H1 (cell line): ENCODE measurements at regions not wholly inside any gene's neighbourhood (a gene's known extent, or its start where the extent isn't known, plus 50 kb on each side); places are given as distances from the start of the nearest gene placed in this dataset.

Experiments
- CTCF ChIA-PET: fragments of 300-600 bp; sonication (Branson Sonifier 250); formaldehyde crosslinking; loops from one replicate; lab custom pipeline; 2021; ENCODE audit not compliant: partially characterized antibody; lab: Charles Lee
- POLR2A ChIA-PET: fragments of 300-600 bp; sonication (Branson Sonifier 250); formaldehyde crosslinking; loops from one replicate; lab custom pipeline; 2021; ENCODE audit warnings: inconsistent platforms; ENCODE audit not compliant: partially characterized antibody; lab: Charles Lee
- DNase-seq, 2 experiments: peaks; one replicate each; pipeline versions ENCODE4 v3.0.0 to v3.0.0-alpha.2; 2010 to 2022; ENCODE audit warnings: low spot score in 2 of 2, low read depth in 1 of 2, mixed read lengths in 1 of 2
- FAIRE-seq: peaks from 2 replicates; lab custom pipeline; 2011; peaks lifted over from hg19 to GRCh38; lab: Jason Lieb, UNC
- H2AFZ ChIP-seq: 2 replicates; pipeline ENCODE4 v1.8.1; 2012; ENCODE audit warnings: low read length, inconsistent platforms
- H2AK5ac ChIP-seq: 2 replicates; pipeline ENCODE4 v1.6.1; 2013; ENCODE audit warnings: low read depth, low read length
- H2BK120ac ChIP-seq: replicated peaks from 2 replicates; pipeline ENCODE3; 2013; ENCODE audit warnings: low read depth, low read length, inconsistent platforms
- H2BK12ac ChIP-seq: 2 replicates; pipeline ENCODE4 v1.6.1; 2013; ENCODE audit warnings: low read depth, low read length
- H2BK15ac ChIP-seq: 2 replicates; pipeline ENCODE4 v1.6.1; 2013; ENCODE audit warnings: low read length
- H2BK20ac ChIP-seq: 2 replicates; pipeline ENCODE4 v1.6.1; 2013; ENCODE audit warnings: low read length
- H2BK5ac ChIP-seq: 2 replicates; pipeline ENCODE4 v1.6.1; 2013; ENCODE audit warnings: low read depth, low read length
- H3K14ac ChIP-seq: 2 replicates; pipeline ENCODE4 v1.6.1; 2013; ENCODE audit warnings: inconsistent platforms; ENCODE audit not compliant: insufficient read length
- H3K18ac ChIP-seq: 2 replicates; pipeline ENCODE4 v1.6.1; 2013; ENCODE audit warnings: low read length; ENCODE audit errors: extremely low read depth
- H3K23ac ChIP-seq: 2 replicates; pipeline ENCODE4 v1.6.1; 2013; ENCODE audit warnings: inconsistent platforms; ENCODE audit not compliant: insufficient read length
- H3K23me2 ChIP-seq: 2 replicates; pipeline ENCODE4 v1.6.1; 2013; ENCODE audit warnings: low read depth, low read length
- H3K27ac ChIP-seq: 2 replicates; pipeline ENCODE4 v1.6.1; 2011; ENCODE audit warnings: low read depth, low read length, inconsistent platforms
- H3K27me3 ChIP-seq, 4 experiments: replicated peaks in 1 of 4; 1 replicate in 1 of 4; 2 replicates in 3 of 4; pipeline versions ENCODE4 v1.6.1 to v1.8.1; 2011 to 2013; ENCODE audit warnings: low read length in 3 of 4, mild to moderate bottlenecking in 3 of 4, inconsistent platforms in 2 of 4, mixed read lengths in 2 of 4, moderate library complexity in 1 of 4; ENCODE audit not compliant: control insufficient read depth in 3 of 4, insufficient read depth in 3 of 4; ENCODE audit errors: extremely low read depth in 1 of 4
- H3K36me3 ChIP-seq, 4 experiments: 2 replicates each; pipeline versions ENCODE4 v1.6.1 to v1.8.1; 2011 to 2013; ENCODE audit warnings: mild to moderate bottlenecking in 4 of 4, low read length in 3 of 4, moderate library complexity in 2 of 4, control low read depth in 1 of 4, inconsistent platforms in 1 of 4; ENCODE audit not compliant: insufficient read depth in 4 of 4, control insufficient read depth in 2 of 4
- H3K4ac ChIP-seq: replicated peaks from 2 replicates; pipeline ENCODE3; 2013; ENCODE audit warnings: low read length, low read depth, mixed read lengths, inconsistent platforms; ENCODE audit not compliant: insufficient read length
- H3K4me1 ChIP-seq, 4 experiments: replicated peaks in 1 of 4; 1 replicate in 1 of 4; 2 replicates in 3 of 4; pipeline versions ENCODE4 v1.6.1 to v1.8.1; 2011 to 2013; ENCODE audit warnings: low read length in 3 of 4, inconsistent platforms in 2 of 4, mixed read lengths in 1 of 4; ENCODE audit not compliant: insufficient read depth in 4 of 4, control insufficient read depth in 3 of 4
- H3K4me2 ChIP-seq, 2 experiments: 2 replicates each; pipeline versions ENCODE4 v1.6.1 to v1.8.1; 2011 to 2013; ENCODE audit warnings: low read depth in 2 of 2, low read length in 2 of 2, control low read depth in 1 of 2, inconsistent platforms in 1 of 2, mild to moderate bottlenecking in 1 of 2; ENCODE audit not compliant: insufficient read depth in 1 of 2
- H3K4me3 ChIP-seq, 4 experiments: fragments of 200-600, 300-600 bp in 1 of 4; sonication (generic), shearing (Covaris generic), sonication (Bioruptor Twin) in 1 of 4; 2 replicates each; pipeline versions ENCODE4 v1.5.1 to v1.8.1; 2011 to 2016; ENCODE audit warnings: low read length in 4 of 4, low read depth in 3 of 4, control low read depth in 2 of 4, inconsistent platforms in 2 of 4, mild to moderate bottlenecking in 2 of 4, mixed read lengths in 1 of 4, moderate library complexity in 1 of 4; ENCODE audit not compliant: insufficient read depth in 2 of 4; ENCODE audit errors: extremely low read depth in 1 of 4
- H3K56ac ChIP-seq: replicated peaks from 2 replicates; pipeline ENCODE3; 2013; ENCODE audit warnings: low read depth, mild to moderate bottlenecking, mixed read lengths, low read length, inconsistent platforms; ENCODE audit not compliant: insufficient read length
- H3K79me1 ChIP-seq: 2 replicates; pipeline ENCODE4 v1.6.1; 2013; ENCODE audit warnings: low read depth, low read length, control low read depth
- H3K79me2 ChIP-seq, 2 experiments: 2 replicates each; pipeline versions ENCODE4 v1.6.1 to v1.8.1; 2012 to 2013; ENCODE audit warnings: low read length in 2 of 2, mild to moderate bottlenecking in 2 of 2, inconsistent platforms in 1 of 2; ENCODE audit not compliant: insufficient read depth in 2 of 2, control insufficient read depth in 1 of 2
- H3K9ac ChIP-seq, 4 experiments: replicated peaks in 1 of 4; 1 replicate in 1 of 4; 2 replicates in 3 of 4; pipeline versions ENCODE4 v1.6.1 to v1.8.1; 2011 to 2013; ENCODE audit warnings: low read depth in 3 of 4, low read length in 3 of 4, control low read depth in 2 of 4, mild to moderate bottlenecking in 2 of 4, moderate library complexity in 2 of 4, inconsistent platforms in 1 of 4; ENCODE audit errors: extremely low read depth in 1 of 4
- H3K9me3 ChIP-seq, 2 experiments: 2 replicates each; pipeline versions ENCODE4 v1.6.1 to v1.8.1; 2012 to 2013; ENCODE audit warnings: mild to moderate bottlenecking in 2 of 2, moderate library complexity in 2 of 2, control low read depth in 1 of 2, inconsistent platforms in 1 of 2, low read depth in 1 of 2, low read length in 1 of 2, mixed read lengths in 1 of 2; ENCODE audit not compliant: insufficient read depth in 2 of 2
- H4K20me1 ChIP-seq, 2 experiments: replicated peaks in 1 of 2; 2 replicates each; pipeline versions ENCODE3 to v1.8.1; 2011 to 2013; ENCODE audit warnings: inconsistent platforms in 2 of 2, low read length in 2 of 2, mild to moderate bottlenecking in 1 of 2; ENCODE audit not compliant: insufficient read depth in 2 of 2, control insufficient read depth in 1 of 2
- H4K5ac ChIP-seq: 2 replicates; pipeline ENCODE4 v1.6.1; 2013; ENCODE audit warnings: low read length, low read depth, mixed read lengths, inconsistent platforms; ENCODE audit not compliant: insufficient read length
- H4K8ac ChIP-seq: 2 replicates; pipeline ENCODE4 v1.8.0; 2013; ENCODE audit warnings: mild to moderate bottlenecking, moderate library complexity, low read length, inconsistent platforms; ENCODE audit not compliant: insufficient read depth; ENCODE audit errors: extremely low read depth
- H4K91ac ChIP-seq: replicated peaks from 2 replicates; pipeline ENCODE3; 2013; ENCODE audit warnings: low read length, mixed read lengths, inconsistent platforms; ENCODE audit not compliant: insufficient read length
- YY1 ChIP-seq: IDR thresholded peaks from 2 replicates; pipeline ENCODE4 v1.6.1; 2011; ENCODE audit warnings: low read depth, mild to moderate bottlenecking, low read length
- WGBS, 2 experiments: shearing (Covaris generic) in 1 of 2; methylation state at CpG; one replicate each; pipeline versions ENCODE4 v1.1.6 to v1.1.7; 2013 to 2015; ENCODE audit warnings: low lambda C conversion rate in 2 of 2, mixed read lengths in 2 of 2, inconsistent platforms in 1 of 2, low coverage in 1 of 2, missing lambda C conversion rate in 1 of 2; ENCODE audit not compliant: insufficient replicate concordance in 2 of 2, insufficient coverage in 1 of 2, insufficient read length in 1 of 2; ENCODE audit errors: extremely low coverage in 1 of 2, missing lambda C conversion rate in 1 of 2; 5-methylcytosine and 5-hydroxymethylcytosine counted together

DNA sequence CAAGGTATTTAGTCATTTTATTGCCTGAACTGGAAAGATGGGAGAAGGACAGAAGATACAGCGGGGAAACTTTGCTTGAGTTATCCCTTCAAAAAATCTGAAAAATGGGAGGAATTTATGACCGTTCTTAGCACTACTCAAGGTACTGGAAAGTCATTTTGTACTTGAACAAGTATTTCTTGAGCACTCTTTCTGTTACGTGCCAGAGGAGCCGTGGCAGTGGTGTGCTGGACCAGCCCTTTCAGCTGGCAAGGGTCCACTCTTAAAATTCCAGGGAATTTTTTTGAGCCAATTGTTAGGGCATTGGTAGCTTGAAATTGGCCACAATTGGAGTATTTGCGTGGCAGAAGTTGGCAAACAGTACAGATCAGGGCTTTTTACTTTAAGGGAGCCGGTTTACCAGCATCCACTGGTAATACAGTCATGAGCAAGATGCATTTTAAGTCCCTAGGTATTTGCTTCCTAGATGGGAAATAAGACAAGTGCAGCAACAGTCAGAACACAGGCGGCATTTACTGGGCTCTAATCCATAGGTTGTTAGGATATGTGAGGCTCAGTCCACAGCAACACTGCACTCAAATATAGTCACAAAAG is 145.9 kb upstream of the ST8SIA2 start:
- ChIA-PET CTCF (interaction anchor here (0.7 to 1.1 kb wide), 3 partner anchors 24 to 328 kb away, joined by 3 read pairs; no protein-coding TSS in a partner anchor), POLR2A (no interaction called here)
- FAIRE-seq (no peak), DNase-seq (no peak)
- no peaks in the 10 kb centered on the region for H3K79me1 ChIP-seq
- no peak overlapping the region for H3K4me3 ChIP-seq
- no peak overlapping the region for H2AK5ac ChIP-seq
- no peak overlapping the region for H3K27ac ChIP-seq
- H3K23me2 ChIP-seq, result no peaks in the 10 kb centered on the region
- H4K91ac ChIP-seq, result no peak overlapping the region
- H3K36me3 ChIP-seq, result no peaks in the 10 kb centered on the region
- no peak overlapping the region for H2BK20ac ChIP-seq
- no peaks in the 10 kb centered on the region for H3K79me2 ChIP-seq
- H3K18ac ChIP-seq, result no peak overlapping the region
- no peak overlapping the region for H3K4me2 ChIP-seq
- no peaks in the 10 kb centered on the region for H4K20me1 ChIP-seq
- H3K56ac ChIP-seq, result no peak overlapping the region
- H2AFZ ChIP-seq, result no peak overlapping the region
- no peaks in the 10 kb centered on the region for H3K27me3 ChIP-seq
- H2BK15ac ChIP-seq, result no peak overlapping the region
- H2BK12ac ChIP-seq, result no peak overlapping the region
- H3K9me3 ChIP-seq, result no peaks in the 10 kb centered on the region
- H3K4me1 ChIP-seq, result no peaks in the 10 kb centered on the region
- no peak overlapping the region for H2BK120ac ChIP-seq
- H3K4ac ChIP-seq, result no peak overlapping the region
- H3K23ac ChIP-seq, result no peak overlapping the region
- H2BK5ac ChIP-seq, result no peak overlapping the region
- no peak overlapping the region for H3K9ac ChIP-seq
- H4K8ac ChIP-seq, result no peak overlapping the region
- WGBS, 2 experiments, result 91% methylated on average over 7 of the region's 7 CpGs; no CpG with 5 or more reads in 1 of the 2 experiments
- H3K14ac ChIP-seq, result no peak overlapping the region
- H4K5ac ChIP-seq, result no peak overlapping the region
- TF ChIP-seq YY1, result no peak
